Esophagus squamous epithelium (tissue), 5 donors: ENCODE measurements at regions not wholly inside any gene's neighbourhood (a gene's known extent, or its start where the extent isn't known, plus 50 kb on each side); places are given as distances from the start of the nearest gene placed in this dataset.
A peak's percentile ranks its signal among the peaks of the same experiment; 100 is the strongest.
"Not testable (repeated sequence)": the region's sequence is repeated elsewhere in the genome, so short reads cannot be mapped to it uniquely, and the experiment has no call there.

ENCODE experiments used
- DNase-seq: peaks from one replicate; lab custom pipeline; 2025; lab: John Stamatoyannopoulos, UW
- H3K27ac ChIP-seq, 4 donors: fragments of 200-600 bp; sonication (generic); one replicate each; pipeline ENCODE4 v1.5.1; 2016 to 2019; ENCODE audit warnings: mild to moderate bottlenecking in 1 of 4
- H3K27me3 ChIP-seq, 4 donors: fragments of 200-600 bp; sonication (generic); 1 replicate in 3 of 4; 2 replicates in 1 of 4; pipeline versions ENCODE4 v1.5.1 to v1.6.0; 2017 to 2021; ENCODE audit warnings: antibody characterized with exemption in 1 of 4
- H3K36me3 ChIP-seq, 3 donors: fragments of 200-600 bp; sonication (generic); one replicate each; pipeline ENCODE4 v1.5.1; 2016 to 2019
- H3K4me1 ChIP-seq, 3 donors: fragments of 200-600 bp; sonication (generic); one replicate each; pipeline ENCODE4 v1.5.1; 2017 to 2019
- H3K4me3 ChIP-seq, 4 donors: fragments of 200-600 bp; sonication (generic); 1 replicate in 3 of 4; 2 replicates in 1 of 4; pipeline ENCODE4 v1.5.1; 2016 to 2019; ENCODE audit warnings: mild to moderate bottlenecking in 2 of 4, moderate library complexity in 1 of 4
- H3K9me3 ChIP-seq, 3 donors: fragments of 200-600 bp; sonication (generic); one replicate each; pipeline ENCODE4 v1.5.1; 2016 to 2019
- CTCF ChIP-seq, 6 experiments: fragments of 450-650 bp in 4 of 6; fragments of 200-600 bp in 2 of 6; sonication (generic) in 2 of 6; IDR thresholded peaks; one replicate each; pipeline ENCODE4 v1.5.1; 2016 to 2019; ENCODE audit warnings: antibody characterized with exemption in 6 of 6, mild to moderate bottlenecking in 4 of 6, moderate library complexity in 4 of 6
- POLR2A ChIP-seq, 4 donors: fragments of 450-650 bp; IDR thresholded peaks; one replicate each; pipeline ENCODE4 v1.6.1; 2017; ENCODE audit warnings: antibody characterized with exemption in 4 of 4, mild to moderate bottlenecking in 4 of 4, moderate library complexity in 3 of 4
- WGBS, 2 donors: methylation state at CpG; one replicate each; pipeline ENCODE4 v1.1.5; 2018; 5-methylcytosine and 5-hydroxymethylcytosine counted together
- intact Hi-C: fragments of 100-400 bp; cut with DNase I; formaldehyde crosslinking; loops from one replicate; pipeline ENCODE4 v1.15.0; 2022
- donor health status: DM: yes; HTN: yes; CAD: no.

GRCh38 chr5:36507332-36507952 is 99.0 kb upstream of the SLC1A3 start:
- H3K4me1 ChIP-seq = peaks cover 0 to 8% (median 5%) of the 10 kb centered on the region in 3 donors
- no peak overlapping the region for H3K27ac ChIP-seq
- DNase-seq = peak; percentile 2
- H3K9me3 ChIP-seq = no peaks in the 10 kb centered on the region
- no peak overlapping the region for H3K4me3 ChIP-seq
- 54 to 61% methylated on average over 6 of the region's 6 CpGs for WGBS, 2 donors
- no peaks in the 10 kb centered on the region for H3K36me3 ChIP-seq
- no peaks in the 10 kb centered on the region for H3K27me3 ChIP-seq
- TF ChIP-seq POLR2A (IDR thresholded peaks at IDR 0.05) (no peak), CTCF (IDR thresholded peaks at IDR 0.05) (peak; percentile 63 to 84 (median 79))
- intact Hi-C loops = no loop called here

- H3K4me3 ChIP-seq = peak overlapping the region in 1 of 4 donors; percentile 21
- WGBS, 2 donors = 58 to 80% methylated on average over 3 to 5 of the region's 5 CpGs
- H3K27me3 ChIP-seq, H3K36me3 ChIP-seq, H3K4me1 ChIP-seq, H3K9me3 ChIP-seq, intact Hi-C loops, H3K27ac ChIP-seq, DNase-seq: not testable (repeated sequence)
These were observed 98.1 kb upstream of the SLC1A3 start for GRCh38 chr5:36508331-36508730.

- H3K36me3 ChIP-seq, H3K27ac ChIP-seq, intact Hi-C loops, DNase-seq, H3K4me1 ChIP-seq, H3K9me3 ChIP-seq, H3K27me3 ChIP-seq, H3K4me3 ChIP-seq: not testable (repeated sequence)
- WGBS, 2 donors = 79 to 91% methylated on average over 3 of the region's 3 CpGs
These were observed 92.8 kb upstream of the SLC1A3 start for GRCh38 chr5:36513647-36514046.

- TF ChIP-seq CTCF (IDR thresholded peaks at IDR 0.05) (no peak), POLR2A (IDR thresholded peaks at IDR 0.05) (no peak)
- no peak overlapping the region for H3K4me3 ChIP-seq
These were observed 86.5 kb upstream of the SLC1A3 start for GRCh38 chr5:36519881-36520280.

GRCh38 chr5:36521219-36521618 is 85.2 kb upstream of the SLC1A3 start:
- 41 to 89% methylated on average over 1 of the region's 1 CpG for WGBS, 2 donors
- no peak for TF ChIP-seq CTCF (IDR thresholded peaks at IDR 0.05)

More at GRCh38 chr5:36519881-36520280, 86.5 kb upstream of the SLC1A3 start:
- Histone ChIP-seq H3K27me3 (peaks cover 0 to 15% (median 0%) of the 10 kb centered on the region in 4 donors), H3K27ac (no peak overlapping the region), H3K36me3 (no peaks in the 10 kb centered on the region), H3K4me1 (peaks cover 0 to 28% (median 15%) of the 10 kb centered on the region in 3 donors), H3K9me3 (no peaks in the 10 kb centered on the region)
- WGBS, 2 donors = 88% methylated on average over 2 of the region's 2 CpGs
- no peak for DNase-seq
- intact Hi-C loops = no loop called here

GRCh38 chr5:36521838-36522745 is 84.3 kb upstream of the SLC1A3 start:
- no peak for DNase-seq
- intact Hi-C loops = no loop called here

More at GRCh38 chr5:36521219-36521618, 85.2 kb upstream of the SLC1A3 start:
- no peaks in the 10 kb centered on the region for H3K36me3 ChIP-seq
- no peak overlapping the region for H3K4me3 ChIP-seq
- H3K27me3 ChIP-seq = peaks cover 0 to 18% (median 0%) of the 10 kb centered on the region in 4 donors
- H3K4me1 ChIP-seq = peaks cover 0 to 33% (median 21%) of the 10 kb centered on the region in 3 donors
- no peak overlapping the region for H3K27ac ChIP-seq
- H3K9me3 ChIP-seq = no peaks in the 10 kb centered on the region
- intact Hi-C loops = no loop called here
- no peak for DNase-seq

More at GRCh38 chr5:36521838-36522745, 84.3 kb upstream of the SLC1A3 start:
- peak overlapping the region; percentile 43 to 65 (median 55) for H3K27ac ChIP-seq
- 22 to 36% methylated on average over 5 to 8 of the region's 10 CpGs for WGBS, 2 donors
- no peaks in the 10 kb centered on the region for H3K9me3 ChIP-seq
- no peaks in the 10 kb centered on the region for H3K36me3 ChIP-seq
- H3K4me3 ChIP-seq = no peak overlapping the region
- H3K4me1 ChIP-seq = peaks cover 0 to 41% (median 21%) of the 10 kb centered on the region in 3 donors
- TF ChIP-seq CTCF (IDR thresholded peaks at IDR 0.05) (no peak), POLR2A (IDR thresholded peaks at IDR 0.05) (no peak)
- peaks cover 0 to 18% (median 0%) of the 10 kb centered on the region in 4 donors for H3K27me3 ChIP-seq
